ENCODE measurements at regions not wholly inside any gene's neighbourhood (a gene's known extent, or its start where the extent isn't known, plus 50 kb on each side); places are given as distances from the start of the nearest gene placed in this dataset.

GRCh38 chr5:8714861-8715260 is 831.0 kb downstream of the SEMA5A start:
- TF ChIP-seq POLR2A (IDR thresholded peaks at IDR 0.05; ENCODE audit: low read depth, low read length) (no peak), POLR2AphosphoS5 (IDR thresholded peaks at IDR 0.05; ENCODE audit: low read depth, low read length) (no peak), TAF1 (IDR thresholded peaks at IDR 0.05; ENCODE audit: borderline replicate concordance, low read depth, low read length) (no peak)
